HG02852 (cell line): ENCODE measurements at regions not wholly inside any gene's neighbourhood (a gene's known extent, or its start where the extent isn't known, plus 50 kb on each side); places are given as distances from the start of the nearest gene placed in this dataset.
"Not testable (repeated sequence)": the region's sequence is repeated elsewhere in the genome, so short reads cannot be mapped to it uniquely, and the experiment has no call there.

Source experiments
- ATAC-seq: cut with Tn5 transposase; IDR thresholded peaks from one replicate; pipeline ENCODE4 v1.9.1; 2021; ENCODE audit warnings: mild to moderate bottlenecking, moderate library complexity; ENCODE audit not compliant: unreplicated experiment

DNA sequence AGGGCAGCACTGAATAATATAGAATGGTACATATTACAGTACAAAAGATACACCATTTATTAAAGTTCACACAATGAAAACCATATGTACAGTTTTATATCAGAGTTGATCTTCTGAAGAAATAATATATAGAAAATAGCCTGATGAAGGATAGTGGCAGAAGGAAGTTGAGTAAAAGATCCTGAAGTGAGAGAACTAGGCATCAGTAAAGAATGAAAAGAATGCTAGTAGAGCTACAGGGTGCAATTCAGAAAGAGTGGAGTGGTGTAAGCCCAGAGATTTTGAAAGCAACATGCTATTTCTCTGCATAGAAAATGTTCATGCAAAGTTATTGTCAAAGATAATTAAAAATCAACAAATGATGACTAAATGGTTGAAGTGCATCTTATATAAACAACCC is 1552.7 kb upstream of the TENM4 start:
- no peak for ATAC-seq

DNA sequence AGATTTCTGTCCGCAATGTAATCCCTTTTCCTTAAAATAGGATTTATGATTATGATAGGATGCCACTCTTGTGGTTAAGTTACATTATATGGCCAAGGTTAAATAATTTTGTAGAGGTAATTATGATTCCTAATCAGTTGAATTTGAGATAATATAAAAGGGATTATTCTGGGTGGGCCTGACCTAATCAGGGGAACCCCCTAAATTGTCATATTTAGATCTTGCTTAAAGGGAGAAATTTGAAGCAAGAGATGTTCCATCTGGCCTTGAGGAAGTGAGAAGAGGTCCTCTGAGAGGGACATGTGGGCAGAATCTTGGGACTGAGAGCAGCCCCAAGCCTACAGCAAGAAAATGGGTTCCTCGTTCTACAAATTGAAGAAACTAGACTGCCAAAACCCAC is 1550.1 kb upstream of the TENM4 start:
- ATAC-seq, result no peak

DNA sequence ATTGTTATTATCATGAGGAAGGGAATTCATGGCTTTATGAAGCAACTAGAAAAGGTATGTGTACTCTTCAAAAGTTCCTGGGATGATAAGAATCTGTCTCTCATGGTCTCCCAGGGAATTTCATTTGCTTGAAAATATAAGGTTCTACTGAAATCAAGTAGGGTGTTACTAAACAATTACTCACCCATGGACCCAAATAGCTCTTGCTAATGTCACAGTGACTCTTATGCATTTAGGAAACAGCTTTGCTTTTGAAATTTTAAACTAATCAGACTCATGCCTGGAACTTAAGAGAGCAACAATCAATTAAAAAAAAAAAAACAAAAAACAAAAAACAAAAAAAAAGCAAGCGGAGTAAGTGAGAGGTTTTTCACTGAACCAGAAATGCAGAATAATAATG is 1546.3 kb upstream of the TENM4 start:
- ATAC-seq, result no peak

DNA sequence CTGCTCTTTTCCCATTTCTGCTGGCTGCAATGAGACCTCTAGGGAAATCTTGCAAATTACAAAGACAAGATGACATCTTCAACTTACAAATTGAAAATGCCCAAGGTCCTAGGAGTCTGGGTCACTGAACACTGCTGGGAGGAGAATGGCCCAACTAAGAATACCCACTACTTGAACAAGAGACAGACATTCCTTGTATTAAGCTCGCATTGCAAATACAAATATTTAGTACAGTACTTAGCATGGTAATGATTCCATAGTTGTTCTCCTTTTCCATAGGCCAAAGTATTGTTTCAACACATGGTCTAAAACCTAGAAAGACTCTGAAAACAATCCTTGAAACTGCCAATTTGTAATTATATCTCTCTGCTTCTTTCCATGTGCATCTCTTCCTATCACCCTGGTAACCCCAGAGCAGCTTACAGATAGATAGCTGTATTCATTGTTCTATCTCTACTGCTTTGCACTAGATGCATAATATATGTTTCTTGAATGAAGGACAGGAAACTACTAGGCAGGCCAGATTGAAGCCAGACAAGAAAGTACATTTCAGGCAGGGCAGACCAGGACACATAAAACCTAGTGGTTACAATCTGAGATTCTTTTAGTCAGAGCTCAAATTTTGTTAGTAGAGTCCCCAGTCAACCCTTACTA is 1545.7 kb upstream of the TENM4 start:
- ATAC-seq, result no peak

DNA sequence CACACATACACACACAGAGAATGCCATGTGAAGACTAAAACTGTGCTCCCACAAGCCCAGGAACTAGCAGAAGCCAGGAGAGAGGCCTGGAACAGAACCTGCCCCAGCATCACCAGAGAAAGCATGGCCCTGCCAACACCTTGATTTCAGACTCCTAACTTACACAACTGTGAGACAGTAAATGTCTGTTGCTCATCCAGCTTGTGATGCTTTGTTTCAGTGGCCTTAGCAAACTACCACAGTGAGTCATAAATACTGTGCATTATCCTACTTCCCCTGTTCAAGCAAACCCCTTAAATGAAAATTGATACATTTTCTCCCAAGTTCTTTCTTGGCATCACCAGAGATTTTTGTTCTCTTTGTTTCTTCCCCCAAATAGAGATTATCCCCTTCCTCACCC is 1539.4 kb upstream of the TENM4 start:
- no peak for ATAC-seq

DNA sequence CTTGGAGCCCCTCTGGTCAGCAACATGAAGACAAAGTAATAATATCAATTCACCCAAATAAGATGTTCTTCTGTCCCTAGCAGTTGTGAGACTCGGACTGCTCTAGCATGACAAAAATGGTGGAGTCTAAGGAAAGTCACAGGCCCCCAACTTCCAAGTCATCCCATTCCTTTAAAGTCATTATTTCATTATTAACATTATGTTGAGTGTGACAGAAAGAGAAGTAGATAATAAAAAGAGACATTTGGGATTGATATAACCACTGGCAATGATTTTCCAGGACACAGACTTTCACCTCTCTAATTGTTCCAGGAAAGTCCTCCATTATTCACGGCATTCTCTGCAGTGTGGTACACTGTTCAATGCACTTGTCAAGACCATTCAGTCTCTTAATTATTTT is 1533.0 kb upstream of the TENM4 start:
- ATAC-seq, result no peak

DNA sequence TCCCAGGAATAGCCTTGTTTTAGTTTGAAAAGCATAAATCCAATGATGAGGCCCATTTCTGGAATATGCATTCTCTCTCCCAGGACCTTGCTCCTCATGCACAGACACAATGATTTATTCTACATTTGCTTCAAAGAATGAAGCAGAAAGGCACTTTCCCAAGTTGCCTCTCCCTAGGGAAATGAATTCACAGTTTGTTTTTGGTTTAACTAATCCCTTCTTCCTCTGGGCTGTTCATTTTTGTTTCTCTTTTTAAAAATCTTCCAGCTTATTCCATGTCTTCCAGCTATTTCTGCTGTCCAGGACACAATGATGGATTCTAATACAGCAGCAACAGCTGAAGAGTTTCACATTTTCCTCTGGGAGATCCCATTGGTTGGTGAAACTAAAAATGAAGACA is 1529.2 kb upstream of the TENM4 start:
- ATAC-seq, result no peak

DNA sequence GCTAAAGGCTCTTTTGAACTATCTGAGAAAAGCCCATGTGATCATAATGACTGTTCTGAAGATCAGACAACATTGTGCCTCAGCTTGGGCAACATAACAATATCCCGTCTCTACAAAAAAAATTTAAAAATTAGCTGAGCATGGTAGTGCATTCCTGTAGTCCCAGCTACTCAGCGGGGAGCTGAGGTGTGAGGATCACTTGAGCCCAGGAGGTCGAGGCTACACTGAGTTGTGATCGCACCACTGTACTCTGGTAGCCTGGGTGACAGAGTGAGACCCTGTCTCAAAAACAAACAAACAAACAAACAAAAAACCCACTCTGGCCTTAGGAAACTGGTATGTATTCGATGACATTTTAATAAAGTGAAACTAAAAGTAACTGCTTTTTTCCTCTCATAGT is 1526.8 kb upstream of the TENM4 start:
- ATAC-seq, result no peak

DNA sequence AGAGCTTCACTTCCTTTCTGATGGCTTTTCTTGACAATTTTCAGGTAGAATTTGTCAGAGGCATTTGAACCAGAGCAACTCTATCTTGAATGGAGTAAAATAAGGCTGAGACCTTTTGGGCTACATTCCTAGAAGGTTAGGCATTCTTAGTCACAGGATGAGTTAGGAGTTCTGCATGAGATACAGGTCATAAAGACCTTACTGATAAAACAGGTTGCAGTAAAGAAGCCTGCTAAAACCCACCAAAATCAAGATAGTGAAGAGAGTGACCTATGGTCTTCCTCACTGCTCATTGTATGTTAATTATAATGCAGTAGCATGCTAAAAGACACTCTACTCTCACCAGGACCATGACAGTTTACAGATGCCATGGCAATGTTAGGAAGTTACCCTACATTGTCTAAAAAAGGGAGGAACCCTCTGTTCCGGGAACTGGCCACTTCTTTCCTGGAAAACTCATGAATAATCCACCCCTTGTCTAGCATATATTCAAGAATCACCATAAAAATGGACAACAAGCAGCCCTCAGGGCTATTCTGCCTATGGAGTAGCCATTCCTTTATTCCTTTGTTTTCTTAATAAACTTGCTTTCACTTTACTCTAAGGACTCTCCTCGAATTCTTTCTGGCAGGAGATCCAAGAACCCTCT is 1519.7 kb upstream of the TENM4 start:
- ATAC-seq, result no peak

DNA sequence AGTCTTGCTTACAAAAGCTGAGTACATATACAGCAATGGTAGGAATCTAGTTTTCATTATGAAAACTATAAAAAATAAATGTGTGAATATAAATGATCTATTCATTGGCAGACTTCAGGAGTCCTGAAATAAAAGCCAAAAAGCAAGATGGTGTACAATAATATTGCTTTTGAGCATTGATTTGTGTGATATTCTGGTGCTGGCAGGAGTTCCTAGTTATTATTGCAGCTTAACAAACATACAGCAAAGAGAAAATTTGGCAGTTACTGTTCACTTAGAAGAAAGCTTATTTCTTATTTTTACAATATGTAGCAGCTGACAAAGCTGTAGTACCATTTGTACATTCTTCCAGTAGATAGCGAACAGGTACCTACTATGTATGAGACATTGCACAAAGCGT is 1518.9 kb upstream of the TENM4 start:
- ATAC-seq, result no peak

DNA sequence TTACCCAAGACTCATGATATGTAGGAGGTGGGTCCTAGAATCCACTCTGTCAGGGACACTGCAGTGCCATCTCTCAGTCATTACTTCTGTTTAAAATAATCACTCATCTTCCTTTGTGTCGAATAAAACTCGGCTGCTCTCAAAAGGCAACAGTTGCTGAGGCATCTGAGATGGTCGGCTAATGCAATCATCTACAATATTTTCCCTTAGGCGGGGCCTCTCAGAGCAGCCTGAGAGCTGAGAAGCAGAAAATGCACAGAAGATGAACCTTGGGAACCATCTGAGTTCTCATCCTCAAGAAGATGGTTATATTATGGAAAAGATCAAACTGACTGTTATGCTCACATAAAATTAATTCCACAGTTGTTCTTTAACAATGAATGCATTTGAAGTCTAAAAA is 1518.2 kb upstream of the TENM4 start:
- ATAC-seq, result no peak

DNA sequence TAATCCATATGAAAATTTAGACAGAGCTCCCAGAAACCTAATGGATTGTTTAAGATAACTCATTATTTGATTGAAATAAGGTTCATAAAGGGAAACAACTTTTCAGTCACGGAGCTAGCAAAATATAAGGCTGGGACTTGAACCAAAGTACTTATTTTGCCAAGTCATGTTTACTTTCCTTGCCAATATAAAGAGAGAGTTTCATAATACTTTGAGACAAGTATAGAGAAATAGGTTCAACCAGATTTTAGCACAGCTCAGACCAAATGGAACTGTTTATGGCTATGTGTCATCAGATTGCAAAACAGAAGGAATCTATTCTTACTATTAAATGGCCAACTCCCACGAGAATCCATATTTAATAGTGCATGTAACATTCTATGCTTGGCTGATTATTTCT is 1517.5 kb upstream of the TENM4 start:
- ATAC-seq, result no peak

DNA sequence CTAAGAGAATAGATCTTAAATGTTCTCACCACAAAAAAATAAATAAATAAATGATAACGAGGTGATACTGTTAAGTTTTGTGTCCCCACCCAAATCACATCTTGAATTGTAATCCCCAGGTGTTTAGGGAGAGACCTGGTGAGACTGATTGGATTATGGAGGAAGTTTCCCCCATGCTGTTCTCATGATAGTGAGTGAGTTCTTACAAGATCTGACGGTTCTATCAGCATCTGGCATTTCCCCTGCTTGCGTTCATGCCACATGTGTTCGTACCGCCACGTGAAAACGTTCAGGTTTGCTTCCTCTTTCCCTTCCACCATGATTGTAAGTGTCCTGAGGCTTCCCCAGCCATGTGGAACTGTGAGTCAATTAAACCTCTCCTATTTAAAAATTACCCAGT is 1514.8 kb upstream of the TENM4 start:
- no peak for ATAC-seq

DNA sequence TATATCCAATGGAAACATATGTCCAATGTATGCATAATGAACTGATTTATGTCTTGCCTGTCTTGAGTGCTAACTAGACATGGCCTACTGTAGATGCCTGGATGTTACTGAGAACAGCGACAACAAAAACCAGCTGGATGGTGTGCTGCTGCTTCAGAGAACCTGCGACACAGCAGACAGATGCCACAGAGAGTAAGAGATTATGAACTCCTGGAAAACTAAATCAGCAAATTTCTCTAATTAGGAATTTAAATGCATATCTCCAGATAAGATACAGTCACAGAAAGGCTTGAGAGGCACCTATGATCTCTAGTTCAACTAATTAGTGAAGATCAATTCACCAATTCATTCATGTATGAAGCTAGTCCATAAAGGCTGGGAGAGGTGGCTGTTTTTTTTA is 1508.0 kb upstream of the TENM4 start:
- no peak for ATAC-seq

DNA sequence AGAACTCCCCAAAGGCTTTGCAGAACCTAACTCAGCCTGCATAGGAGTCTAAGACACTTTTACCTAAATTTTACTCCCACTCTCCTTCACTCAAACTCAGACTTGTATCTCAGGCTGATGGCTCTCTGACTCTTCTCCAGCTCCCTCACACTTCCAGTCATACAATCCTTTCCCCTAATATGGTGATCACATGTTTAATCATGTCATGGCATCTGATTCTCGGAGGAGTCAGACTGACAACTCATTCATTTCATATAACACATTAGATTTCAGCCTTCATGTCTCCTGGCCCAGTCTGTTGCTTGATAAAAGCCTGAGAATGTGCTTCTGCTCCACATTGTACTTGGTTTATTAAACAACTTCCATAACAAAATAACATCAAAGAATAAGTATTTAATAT is 1503.9 kb upstream of the TENM4 start:
- no peak for ATAC-seq

DNA sequence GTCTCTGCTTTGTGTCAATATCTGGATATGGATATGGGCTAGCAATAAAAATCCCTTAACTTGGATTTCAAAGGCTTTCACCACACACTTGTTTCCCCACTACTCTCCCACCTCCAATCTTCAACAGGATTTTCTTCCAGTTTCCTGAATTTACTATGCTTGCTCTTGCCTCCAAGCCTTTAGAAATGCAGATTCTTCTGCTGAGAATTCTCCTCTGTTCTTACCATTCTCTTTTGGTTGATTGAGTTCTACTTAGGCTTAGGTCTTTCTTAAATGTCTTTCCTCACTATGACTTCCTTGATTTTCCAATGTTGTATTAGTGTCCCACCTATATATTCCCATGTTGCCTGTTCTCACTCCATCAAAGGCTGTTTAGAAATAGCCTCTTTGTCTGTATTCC is 1502.4 kb upstream of the TENM4 start:
- no peak for ATAC-seq

DNA sequence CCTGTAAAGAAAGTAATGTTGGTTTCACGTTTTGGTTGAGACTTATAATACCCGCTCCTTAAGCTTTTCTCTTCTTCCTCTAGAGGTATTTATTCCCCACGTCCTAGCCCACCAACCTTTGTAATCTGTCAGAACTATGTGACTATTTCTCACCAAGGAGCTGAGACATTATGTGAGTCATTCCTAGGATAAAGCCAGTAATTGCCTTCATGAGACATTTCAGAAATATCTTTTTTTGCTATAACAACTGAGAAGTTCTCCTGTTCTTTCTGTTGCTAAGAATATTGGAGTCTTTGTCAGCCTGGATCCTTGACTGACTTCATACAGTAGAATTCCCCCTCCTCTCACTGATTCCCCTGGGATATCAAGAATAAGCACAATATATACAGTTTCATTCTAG is 1497.0 kb upstream of the TENM4 start:
- ATAC-seq, result no peak

DNA sequence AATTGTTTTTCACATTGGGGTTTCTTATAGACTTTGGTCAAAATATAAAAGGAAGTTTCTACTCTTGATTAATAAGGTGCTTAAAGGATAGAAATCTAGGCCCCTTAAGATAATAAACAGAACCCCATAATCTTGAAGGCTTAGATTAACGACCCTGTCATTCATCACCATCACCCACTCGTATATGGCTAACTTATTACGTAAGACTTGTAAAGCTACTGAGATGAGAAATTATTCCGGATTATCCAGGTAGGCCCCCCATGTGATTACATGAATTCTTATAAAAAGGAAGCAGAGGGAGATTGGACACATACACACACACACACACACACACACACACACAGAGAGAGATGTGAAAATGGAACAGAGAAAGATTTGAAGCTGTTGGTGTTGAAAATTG is 1489.2 kb upstream of the TENM4 start:
- ATAC-seq, result no peak

DNA sequence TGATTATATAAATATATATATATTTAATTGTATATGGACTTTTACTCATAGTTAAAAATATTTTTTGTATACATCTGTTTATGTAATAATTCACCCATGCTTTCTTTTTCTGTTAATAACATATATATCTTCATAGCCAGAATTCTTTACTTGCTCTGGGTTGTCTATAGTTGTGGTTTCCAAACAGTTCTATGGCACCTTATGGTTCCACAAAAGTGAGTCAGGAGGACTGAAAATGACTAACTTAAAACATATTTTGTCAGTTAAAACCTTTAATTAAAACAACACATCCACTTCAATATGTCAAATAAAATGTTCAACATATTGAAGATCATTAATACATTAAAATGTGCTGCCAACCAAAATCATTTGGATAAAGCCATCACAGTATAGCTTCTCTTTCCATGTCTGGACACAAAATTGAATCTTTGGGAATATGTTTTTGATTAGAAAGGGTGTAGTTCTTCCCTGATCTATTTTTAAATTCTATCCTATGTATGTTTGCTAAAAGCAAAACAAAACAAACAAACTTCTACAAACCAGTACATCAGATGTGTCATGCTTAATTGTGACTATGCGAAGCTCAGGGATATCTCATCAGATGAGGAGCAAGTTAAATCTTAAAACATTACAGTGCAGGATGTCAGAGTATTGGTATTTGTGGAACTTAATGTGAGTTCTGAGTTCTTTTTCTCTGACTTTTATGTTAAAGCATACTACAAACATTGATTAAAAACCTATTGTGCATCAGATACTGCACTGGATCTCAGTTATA is 1488.4 kb upstream of the TENM4 start:
- no peak for ATAC-seq

DNA sequence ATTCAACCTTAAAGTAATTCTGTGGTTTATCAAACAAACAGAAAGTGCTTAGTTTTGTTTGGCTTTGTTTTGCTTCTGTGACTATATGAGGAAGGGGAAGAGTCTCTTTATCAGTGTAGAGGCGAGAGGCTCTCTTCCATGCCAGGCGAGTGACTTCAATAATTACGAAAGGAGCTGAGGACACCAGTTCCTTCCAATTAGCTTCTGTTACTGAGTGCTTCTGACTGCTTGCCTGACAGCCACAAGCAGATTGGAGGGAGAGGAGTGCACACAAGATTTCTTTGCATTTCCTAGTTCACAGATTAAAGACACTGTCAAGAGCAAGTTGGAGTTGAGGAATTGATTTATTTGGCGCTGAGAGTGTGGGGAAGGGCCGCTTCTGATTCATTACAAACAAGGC is 1484.5 kb upstream of the TENM4 start:
- no peak for ATAC-seq

DNA sequence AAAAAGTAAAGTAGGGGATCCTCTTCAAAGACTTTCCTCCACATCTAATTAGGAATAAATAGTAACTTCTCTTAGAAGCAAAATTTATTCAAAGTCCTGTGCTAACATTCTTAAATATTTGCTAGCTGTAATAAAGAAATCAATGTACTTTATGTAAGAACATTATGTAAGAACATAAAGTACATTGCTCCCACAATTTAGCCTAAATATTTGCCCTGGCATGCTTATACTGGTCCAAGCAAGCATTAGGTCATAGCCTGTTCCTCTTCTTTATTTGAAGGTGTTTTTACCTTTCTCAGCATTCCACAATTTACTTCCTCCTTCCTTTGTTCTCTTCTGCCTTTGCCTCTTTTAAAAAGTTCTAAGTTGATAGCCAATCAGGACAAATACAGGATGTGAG is 1480.5 kb upstream of the TENM4 start:
- not testable (repeated sequence) for ATAC-seq

DNA sequence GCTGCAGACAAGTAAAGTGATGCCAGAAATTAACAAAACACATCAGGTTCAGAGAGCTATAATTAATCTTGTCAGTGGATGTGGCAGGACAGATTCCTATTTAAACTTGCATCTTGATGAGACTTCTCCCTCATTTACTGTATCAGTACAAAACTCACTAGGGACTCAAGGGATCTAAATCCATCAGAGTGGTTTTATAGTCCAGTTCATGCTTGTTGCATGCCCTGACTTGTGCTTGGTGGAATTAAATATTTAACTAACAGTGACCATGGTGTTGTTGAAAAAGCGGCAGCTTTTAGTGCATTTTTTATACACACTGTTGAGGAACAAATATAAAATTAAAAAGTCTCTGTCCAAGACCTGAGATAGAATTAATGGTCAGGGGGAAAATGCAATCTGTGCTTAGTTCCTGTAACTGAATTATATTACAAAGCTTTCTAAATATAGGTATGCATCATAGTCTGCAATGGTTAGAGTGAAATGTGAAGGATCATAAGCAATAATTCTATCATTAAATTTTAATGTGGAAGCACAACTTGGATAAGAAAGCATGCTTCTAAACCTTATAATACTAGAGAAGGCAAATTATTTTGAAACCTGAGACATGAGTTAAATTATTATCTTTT is 1475.5 kb upstream of the TENM4 start:
- no peak for ATAC-seq
